ENCODE measurements at regions not wholly inside any gene's neighbourhood (a gene's known extent, or its start where the extent isn't known, plus 50 kb on each side); places are given as distances from the start of the nearest gene placed in this dataset.

- no peak for TF ChIP-seq CTCF (IDR thresholded peaks at IDR 0.05)
- TF ChIP-seq POLR2A (IDR thresholded peaks at IDR 0.05): no peak
- no peak for TF ChIP-seq EP300 (IDR thresholded peaks at IDR 0.05)
These were observed 671.3 kb downstream of the PTPRU start for GRCh38 chr1:29907596-29907995.

Measured in ovary (tissue), 3 donors.